K562 (cell line): ENCODE measurements at regions not wholly inside any gene's neighbourhood (a gene's known extent, or its start where the extent isn't known, plus 50 kb on each side); places are given as distances from the start of the nearest gene placed in this dataset.

Experiments
- ATAC-seq: fragments of 200-7000 bp; cut with Tn5 transposase; 3 replicates; pipeline ENCODE4 v1.9.1; 2020; ENCODE audit warnings: moderate library complexity
- BruUV-seq: library from RNA; stranded (reverse); fragments of 400-500 nt; replicated peaks from 2 replicates; lab custom pipeline; 2021; lab: Mats Ljungman, UMichigan
- CTCF ChIA-PET: fragments of 300-600 bp; formaldehyde crosslinking; extraction: SDS; loops from one replicate; lab custom pipeline; 2021; ENCODE audit warnings: low intra/inter-chr PET ratio; lab: Yijun Ruan, JAX
- POLR2A ChIA-PET: fragments of 300-600, 350-650 bp; sonication (Branson Sonifier 250); formaldehyde crosslinking; extraction: SDS; loops from one replicate; lab custom pipeline; 2021; ENCODE audit warnings: antibody characterized with exemption, inconsistent platforms; lab: Yijun Ruan, JAX
- DNase-seq, 4 experiments: peaks; one replicate each; pipeline versions ENCODE4 v3.0.0 to v3.0.0-alpha.2; 2011 to 2018; ENCODE audit warnings: low spot score in 3 of 4, mixed read lengths in 3 of 4; ENCODE audit errors: extremely low read depth in 1 of 4
- FAIRE-seq: peaks from 2 replicates; lab custom pipeline; 2011; peaks lifted over from hg19 to GRCh38; lab: Jason Lieb, UNC
- H2AFZ ChIP-seq: 2 replicates; pipeline ENCODE4 v1.6.0; 2011; ENCODE audit warnings: low read depth, low read length, control low read depth, inconsistent platforms
- H3K27ac ChIP-seq: fragments of 200-600 bp; 3 replicates; pipeline ENCODE4 v1.8.0; 2011; ENCODE audit warnings: low read depth, mild to moderate bottlenecking, control low read depth, inconsistent platforms, low read length, moderate library complexity, mixed read lengths; ENCODE audit errors: extremely low read depth
- H3K27me3 ChIP-seq, 2 experiments: fragments of 300-600 bp in 1 of 2; 2 replicates in 1 of 2; 3 replicates in 1 of 2; pipeline versions ENCODE4 v1.6.0 to v1.8.0; 2011; ENCODE audit warnings: inconsistent platforms in 2 of 2, low read length in 2 of 2, mild to moderate bottlenecking in 1 of 2, mixed read lengths in 1 of 2, moderate library complexity in 1 of 2; ENCODE audit not compliant: control insufficient read depth in 2 of 2, insufficient read depth in 2 of 2
- H3K36me3 ChIP-seq: fragments of 300-600 bp; 3 replicates; pipeline ENCODE4 v1.8.0; 2011; ENCODE audit warnings: mild to moderate bottlenecking, low read length, inconsistent platforms; ENCODE audit not compliant: control insufficient read depth, insufficient read depth
- H3K4me1 ChIP-seq, 2 experiments: fragments of 200-600 bp in 1 of 2; replicated peaks in 1 of 2; 2 replicates in 1 of 2; 3 replicates in 1 of 2; pipeline versions ENCODE4 v1.5.1 to v1.8.0; 2011; ENCODE audit warnings: inconsistent platforms in 2 of 2, low read length in 2 of 2, mild to moderate bottlenecking in 1 of 2, mixed read lengths in 1 of 2, moderate library complexity in 1 of 2; ENCODE audit not compliant: control insufficient read depth in 2 of 2, insufficient read depth in 2 of 2
- H3K4me2 ChIP-seq: 2 replicates; pipeline ENCODE4 v1.6.1; 2011; ENCODE audit warnings: low read length, control low read depth, inconsistent platforms, mixed read lengths; ENCODE audit not compliant: insufficient read depth
- H3K4me3 ChIP-seq: fragments of 200-600 bp; sonication (generic), shearing (Covaris generic); 2 replicates; pipeline ENCODE4 v1.5.1; 2016; ENCODE audit warnings: control low read depth, inconsistent platforms
- H3K79me2 ChIP-seq: fragments of 200-600 bp; 3 replicates; pipeline ENCODE4 v1.8.0; 2011; ENCODE audit warnings: low read length, inconsistent platforms; ENCODE audit not compliant: control insufficient read depth, insufficient read depth
- H3K9ac ChIP-seq, 2 experiments: 2 replicates each; pipeline versions ENCODE4 v1.6.0 to v1.6.1; 2011; ENCODE audit warnings: low read depth in 2 of 2, low read length in 2 of 2, control low read depth in 1 of 2, inconsistent platforms in 1 of 2, mild to moderate bottlenecking in 1 of 2, mixed read lengths in 1 of 2; ENCODE audit not compliant: insufficient read depth in 1 of 2
- H3K9me1 ChIP-seq: one replicate; pipeline ENCODE4 v1.6.0; 2011; ENCODE audit warnings: inconsistent platforms, mild to moderate bottlenecking, low read length, moderate library complexity; ENCODE audit not compliant: control insufficient read depth, insufficient read depth
- H3K9me3 ChIP-seq: replicated peaks from 2 replicates; pipeline ENCODE4 v1.5.1; 2011; ENCODE audit warnings: low read depth, low read length, inconsistent platforms; ENCODE audit not compliant: control insufficient read depth, insufficient read depth
- H4K20me1 ChIP-seq: replicated peaks from 2 replicates; pipeline ENCODE4 v1.6.1; 2011; ENCODE audit warnings: low read length, inconsistent platforms, mixed read lengths; ENCODE audit not compliant: control insufficient read depth, insufficient read depth
- CHCHD3 ChIP-seq: fragments of 250-450 bp; sonication (Bioruptor Pico); IDR thresholded peaks from 2 replicates; pipeline ENCODE4 v2.1.2; 2022; ENCODE audit warnings: mild to moderate bottlenecking
- KDM4B ChIP-seq, 2 experiments: fragments of 450-650 bp in 1 of 2; sonication (generic) in 1 of 2; IDR thresholded peaks; 2 replicates each; pipeline ENCODE4 v1.6.1; 2016 to 2017; ENCODE audit warnings: borderline replicate concordance in 2 of 2, antibody characterized with exemption in 1 of 2, low read depth in 1 of 2, mild to moderate bottlenecking in 1 of 2
- ZNF79 ChIP-seq: fragments of 250-450 bp; sonication (Bioruptor Pico); IDR thresholded peaks from 2 replicates; pipeline ENCODE4 v1.4.0; 2020; ENCODE audit warnings: low read depth, mild to moderate bottlenecking, moderate library complexity
- WGBS: fragments of 100-300 bp; shearing (Covaris generic); methylation state at CpG from one replicate; pipeline ENCODE4 v1.1.6; 2016; ENCODE audit warnings: low coverage, mixed read lengths; ENCODE audit not compliant: insufficient coverage; ENCODE audit errors: missing lambda C conversion rate; 5-methylcytosine and 5-hydroxymethylcytosine counted together
- in situ Hi-C: fragments of 300-500 bp; cut with MboI; formaldehyde crosslinking; loops from 4 replicates; pipeline ENCODE4 v1.15.0; 2018; ENCODE audit warnings: inconsistent platforms, mixed read lengths
- intact Hi-C: fragments of 100-400 bp; cut with micrococcal nuclease; formaldehyde crosslinking; loops from 2 replicates; pipeline ENCODE4 v1.14.2; 2022
- TF ChIP-seq, protein P1 (sequence below): fragments of 200-600 bp; sonication (generic); IDR thresholded peaks from one replicate; pipeline ENCODE4 v1.6.1; 2012; ENCODE audit warnings: mild to moderate bottlenecking, low read depth, low read length, inconsistent platforms

DNA sequence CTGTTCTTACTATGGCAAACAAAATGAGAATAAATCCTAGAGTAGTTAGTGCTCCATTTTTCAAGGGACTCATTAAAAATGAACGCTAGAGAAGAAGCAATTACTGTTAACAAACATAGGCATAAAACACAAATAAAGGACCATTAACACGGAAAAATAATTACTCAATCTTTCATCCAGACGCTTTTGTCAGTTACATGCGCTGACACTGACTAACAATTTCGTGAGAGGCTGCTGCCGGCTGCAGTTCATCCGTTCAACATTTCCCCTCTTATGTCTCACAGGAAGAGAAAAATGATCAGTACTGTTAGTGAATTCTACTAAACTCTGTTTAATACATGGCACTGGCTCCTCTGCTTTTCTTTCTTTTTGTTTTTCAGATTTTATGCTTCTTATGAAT lies 472.7 kb upstream of the FLRT2 start:
- in situ Hi-C loops (no loop called here), intact Hi-C loops (no loop called here)
- no peaks in the 10 kb centered on the region for H3K4me1 ChIP-seq
- H3K36me3 ChIP-seq, result no peaks in the 10 kb centered on the region
- H2AFZ ChIP-seq, result no peak overlapping the region
- no peaks in the 10 kb centered on the region for H3K9me1 ChIP-seq
- H3K27ac ChIP-seq, result no peak overlapping the region
- DNase-seq (no peak), FAIRE-seq (no peak), ATAC-seq (no peak)
- POLR2A ChIA-PET, result no interaction called here
- H3K9ac ChIP-seq, result no peak overlapping the region
- 0% methylated on average over 7 of the region's 7 CpGs for WGBS
- H3K4me2 ChIP-seq, result no peak overlapping the region
- H3K79me2 ChIP-seq, result no peaks in the 10 kb centered on the region
- CTCF ChIA-PET, result no interaction called here
- no peaks in the 10 kb centered on the region for H3K27me3 ChIP-seq
- H4K20me1 ChIP-seq, result no peaks in the 10 kb centered on the region
- TF ChIP-seq ZNF79 (CRISPR knock-in tag) (no peak), KDM4B (IDR thresholded peaks at IDR 0.05; ENCODE audit: borderline replicate concordance in 2 of 2, low read depth in 1 of 2) (no peak), CHCHD3 (CRISPR knock-in tag) (no peak)
- TF ChIP-seq, protein P1, sequence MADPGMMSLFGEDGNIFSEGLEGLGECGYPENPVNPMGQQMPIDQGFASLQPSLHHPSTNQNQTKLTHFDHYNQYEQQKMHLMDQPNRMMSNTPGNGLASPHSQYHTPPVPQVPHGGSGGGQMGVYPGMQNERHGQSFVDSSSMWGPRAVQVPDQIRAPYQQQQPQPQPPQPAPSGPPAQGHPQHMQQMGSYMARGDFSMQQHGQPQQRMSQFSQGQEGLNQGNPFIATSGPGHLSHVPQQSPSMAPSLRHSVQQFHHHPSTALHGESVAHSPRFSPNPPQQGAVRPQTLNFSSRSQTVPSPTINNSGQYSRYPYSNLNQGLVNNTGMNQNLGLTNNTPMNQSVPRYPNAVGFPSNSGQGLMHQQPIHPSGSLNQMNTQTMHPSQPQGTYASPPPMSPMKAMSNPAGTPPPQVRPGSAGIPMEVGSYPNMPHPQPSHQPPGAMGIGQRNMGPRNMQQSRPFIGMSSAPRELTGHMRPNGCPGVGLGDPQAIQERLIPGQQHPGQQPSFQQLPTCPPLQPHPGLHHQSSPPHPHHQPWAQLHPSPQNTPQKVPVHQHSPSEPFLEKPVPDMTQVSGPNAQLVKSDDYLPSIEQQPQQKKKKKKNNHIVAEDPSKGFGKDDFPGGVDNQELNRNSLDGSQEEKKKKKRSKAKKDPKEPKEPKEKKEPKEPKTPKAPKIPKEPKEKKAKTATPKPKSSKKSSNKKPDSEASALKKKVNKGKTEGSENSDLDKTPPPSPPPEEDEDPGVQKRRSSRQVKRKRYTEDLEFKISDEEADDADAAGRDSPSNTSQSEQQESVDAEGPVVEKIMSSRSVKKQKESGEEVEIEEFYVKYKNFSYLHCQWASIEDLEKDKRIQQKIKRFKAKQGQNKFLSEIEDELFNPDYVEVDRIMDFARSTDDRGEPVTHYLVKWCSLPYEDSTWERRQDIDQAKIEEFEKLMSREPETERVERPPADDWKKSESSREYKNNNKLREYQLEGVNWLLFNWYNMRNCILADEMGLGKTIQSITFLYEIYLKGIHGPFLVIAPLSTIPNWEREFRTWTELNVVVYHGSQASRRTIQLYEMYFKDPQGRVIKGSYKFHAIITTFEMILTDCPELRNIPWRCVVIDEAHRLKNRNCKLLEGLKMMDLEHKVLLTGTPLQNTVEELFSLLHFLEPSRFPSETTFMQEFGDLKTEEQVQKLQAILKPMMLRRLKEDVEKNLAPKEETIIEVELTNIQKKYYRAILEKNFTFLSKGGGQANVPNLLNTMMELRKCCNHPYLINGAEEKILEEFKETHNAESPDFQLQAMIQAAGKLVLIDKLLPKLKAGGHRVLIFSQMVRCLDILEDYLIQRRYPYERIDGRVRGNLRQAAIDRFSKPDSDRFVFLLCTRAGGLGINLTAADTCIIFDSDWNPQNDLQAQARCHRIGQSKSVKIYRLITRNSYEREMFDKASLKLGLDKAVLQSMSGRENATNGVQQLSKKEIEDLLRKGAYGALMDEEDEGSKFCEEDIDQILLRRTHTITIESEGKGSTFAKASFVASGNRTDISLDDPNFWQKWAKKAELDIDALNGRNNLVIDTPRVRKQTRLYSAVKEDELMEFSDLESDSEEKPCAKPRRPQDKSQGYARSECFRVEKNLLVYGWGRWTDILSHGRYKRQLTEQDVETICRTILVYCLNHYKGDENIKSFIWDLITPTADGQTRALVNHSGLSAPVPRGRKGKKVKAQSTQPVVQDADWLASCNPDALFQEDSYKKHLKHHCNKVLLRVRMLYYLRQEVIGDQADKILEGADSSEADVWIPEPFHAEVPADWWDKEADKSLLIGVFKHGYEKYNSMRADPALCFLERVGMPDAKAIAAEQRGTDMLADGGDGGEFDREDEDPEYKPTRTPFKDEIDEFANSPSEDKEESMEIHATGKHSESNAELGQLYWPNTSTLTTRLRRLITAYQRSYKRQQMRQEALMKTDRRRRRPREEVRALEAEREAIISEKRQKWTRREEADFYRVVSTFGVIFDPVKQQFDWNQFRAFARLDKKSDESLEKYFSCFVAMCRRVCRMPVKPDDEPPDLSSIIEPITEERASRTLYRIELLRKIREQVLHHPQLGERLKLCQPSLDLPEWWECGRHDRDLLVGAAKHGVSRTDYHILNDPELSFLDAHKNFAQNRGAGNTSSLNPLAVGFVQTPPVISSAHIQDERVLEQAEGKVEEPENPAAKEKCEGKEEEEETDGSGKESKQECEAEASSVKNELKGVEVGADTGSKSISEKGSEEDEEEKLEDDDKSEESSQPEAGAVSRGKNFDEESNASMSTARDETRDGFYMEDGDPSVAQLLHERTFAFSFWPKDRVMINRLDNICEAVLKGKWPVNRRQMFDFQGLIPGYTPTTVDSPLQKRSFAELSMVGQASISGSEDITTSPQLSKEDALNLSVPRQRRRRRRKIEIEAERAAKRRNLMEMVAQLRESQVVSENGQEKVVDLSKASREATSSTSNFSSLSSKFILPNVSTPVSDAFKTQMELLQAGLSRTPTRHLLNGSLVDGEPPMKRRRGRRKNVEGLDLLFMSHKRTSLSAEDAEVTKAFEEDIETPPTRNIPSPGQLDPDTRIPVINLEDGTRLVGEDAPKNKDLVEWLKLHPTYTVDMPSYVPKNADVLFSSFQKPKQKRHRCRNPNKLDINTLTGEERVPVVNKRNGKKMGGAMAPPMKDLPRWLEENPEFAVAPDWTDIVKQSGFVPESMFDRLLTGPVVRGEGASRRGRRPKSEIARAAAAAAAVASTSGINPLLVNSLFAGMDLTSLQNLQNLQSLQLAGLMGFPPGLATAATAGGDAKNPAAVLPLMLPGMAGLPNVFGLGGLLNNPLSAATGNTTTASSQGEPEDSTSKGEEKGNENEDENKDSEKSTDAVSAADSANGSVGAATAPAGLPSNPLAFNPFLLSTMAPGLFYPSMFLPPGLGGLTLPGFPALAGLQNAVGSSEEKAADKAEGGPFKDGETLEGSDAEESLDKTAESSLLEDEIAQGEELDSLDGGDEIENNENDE, result no peak
- BruUV-seq, result no TSS peak
- H3K9me3 ChIP-seq, result no peaks in the 10 kb centered on the region
- H3K4me3 ChIP-seq, result no peak overlapping the region
